Panc1 (cell line): ENCODE measurements at regions not wholly inside any gene's neighbourhood (a gene's known extent, or its start where the extent isn't known, plus 50 kb on each side); places are given as distances from the start of the nearest gene placed in this dataset.

Experiments
- REST ChIP-seq, 2 experiments: IDR thresholded peaks; 2 replicates each; pipeline ENCODE4 v1.6.1; 2011 to 2012; ENCODE audit warnings: low read depth in 2 of 2, control low read depth in 1 of 2, low read length in 1 of 2, mild to moderate bottlenecking in 1 of 2, moderate library complexity in 1 of 2; ENCODE audit not compliant: insufficient read depth in 1 of 2
- TF ChIP-seq, protein P1 (sequence below): fragments of 450-650 bp; IDR thresholded peaks from 2 replicates; pipeline ENCODE4 v1.5.1; 2017; ENCODE audit warnings: mild to moderate bottlenecking

- TF ChIP-seq, protein P1, sequence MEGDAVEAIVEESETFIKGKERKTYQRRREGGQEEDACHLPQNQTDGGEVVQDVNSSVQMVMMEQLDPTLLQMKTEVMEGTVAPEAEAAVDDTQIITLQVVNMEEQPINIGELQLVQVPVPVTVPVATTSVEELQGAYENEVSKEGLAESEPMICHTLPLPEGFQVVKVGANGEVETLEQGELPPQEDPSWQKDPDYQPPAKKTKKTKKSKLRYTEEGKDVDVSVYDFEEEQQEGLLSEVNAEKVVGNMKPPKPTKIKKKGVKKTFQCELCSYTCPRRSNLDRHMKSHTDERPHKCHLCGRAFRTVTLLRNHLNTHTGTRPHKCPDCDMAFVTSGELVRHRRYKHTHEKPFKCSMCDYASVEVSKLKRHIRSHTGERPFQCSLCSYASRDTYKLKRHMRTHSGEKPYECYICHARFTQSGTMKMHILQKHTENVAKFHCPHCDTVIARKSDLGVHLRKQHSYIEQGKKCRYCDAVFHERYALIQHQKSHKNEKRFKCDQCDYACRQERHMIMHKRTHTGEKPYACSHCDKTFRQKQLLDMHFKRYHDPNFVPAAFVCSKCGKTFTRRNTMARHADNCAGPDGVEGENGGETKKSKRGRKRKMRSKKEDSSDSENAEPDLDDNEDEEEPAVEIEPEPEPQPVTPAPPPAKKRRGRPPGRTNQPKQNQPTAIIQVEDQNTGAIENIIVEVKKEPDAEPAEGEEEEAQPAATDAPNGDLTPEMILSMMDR = no peak
- no peak for TF ChIP-seq REST (IDR thresholded peaks at IDR 0.05; ENCODE audit: insufficient read depth in 1 of 2, low read depth in 2 of 2, low read length in 1 of 2)
These were observed 51.0 kb upstream of the TBX3 start for GRCh38 chr12:114735011-114735410.
